BLaER1 (cell line): ENCODE measurements at regions not wholly inside any gene's neighbourhood (a gene's known extent, or its start where the extent isn't known, plus 50 kb on each side); places are given as distances from the start of the nearest gene placed in this dataset.

ENCODE experiments used
- H3K27ac ChIP-seq: shearing (Covaris generic); formaldehyde crosslinking; 2 replicates; pipeline ENCODE4 v1.8.1; 2022
- H3K27me3 ChIP-seq: shearing (Covaris generic); formaldehyde crosslinking; 2 replicates; pipeline ENCODE4 v1.8.1; 2022
- H3K36me3 ChIP-seq: shearing (Covaris generic); formaldehyde crosslinking; 2 replicates; pipeline ENCODE4 v1.8.1; 2022
- H3K4me1 ChIP-seq: shearing (Covaris generic); formaldehyde crosslinking; 2 replicates; pipeline ENCODE4 v1.8.1; 2022
- H3K4me2 ChIP-seq: shearing (Covaris generic); formaldehyde crosslinking; 2 replicates; pipeline ENCODE4 v1.8.1; 2022
- H3K4me3 ChIP-seq: shearing (Covaris generic); formaldehyde crosslinking; 2 replicates; pipeline ENCODE4 v1.8.1; 2022
- H3K9ac ChIP-seq: shearing (Covaris generic); formaldehyde crosslinking; 2 replicates; pipeline ENCODE4 v1.8.1; 2022
- H3K9me3 ChIP-seq: shearing (Covaris generic); formaldehyde crosslinking; 2 replicates; pipeline ENCODE4 v1.8.1; 2022
- H4K20me1 ChIP-seq: shearing (Covaris generic); formaldehyde crosslinking; 2 replicates; pipeline ENCODE4 v1.8.1; 2022
- Cebpa-rat ChIP-seq: shearing (Covaris generic); IDR thresholded peaks from 2 replicates; pipeline ENCODE4 v1.8.1; 2022

GRCh38 chr13:99120751-99121150, 79.9 kb upstream of the UBAC2 start:
- Histone ChIP-seq H3K4me2 (no peak overlapping the region), H3K36me3 (no peaks in the 10 kb centered on the region), H3K4me1 (peaks cover 26% of the 10 kb centered on the region), H3K4me3 (no peak overlapping the region), H4K20me1 (no peaks in the 10 kb centered on the region), H3K27ac (no peak overlapping the region), H3K27me3 (no peaks in the 10 kb centered on the region), H3K9ac (no peak overlapping the region), H3K9me3 (peaks cover 4% of the 10 kb centered on the region)
- TF ChIP-seq Cebpa-rat = no peak

DNA sequence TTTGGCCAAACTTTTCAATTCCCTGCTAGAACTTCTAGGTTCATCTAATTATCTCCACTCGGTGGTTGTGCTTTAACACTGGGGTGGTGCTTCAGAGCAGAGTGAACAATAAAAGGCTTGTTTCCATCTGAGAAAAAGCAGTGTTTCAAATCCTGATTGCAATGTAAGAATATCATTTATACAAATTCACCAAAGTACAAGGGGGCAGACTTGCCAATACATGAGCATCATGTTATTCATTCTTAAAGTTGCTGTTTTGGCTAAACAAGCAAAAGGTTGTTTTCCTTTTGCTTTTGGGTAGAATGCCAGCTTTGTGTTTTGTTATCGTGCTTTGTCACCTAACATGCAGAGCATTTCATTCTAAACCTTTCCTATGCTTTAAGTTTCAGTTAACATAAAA, 78.5 kb upstream of the UBAC2 start:
- Histone ChIP-seq H3K4me2 (no peak overlapping the region), H3K27me3 (no peaks in the 10 kb centered on the region), H3K9me3 (peaks cover 4% of the 10 kb centered on the region), H3K4me3 (no peak overlapping the region), H3K9ac (no peak overlapping the region), H3K36me3 (no peaks in the 10 kb centered on the region), H3K27ac (no peak overlapping the region), H3K4me1 (peaks cover 26% of the 10 kb centered on the region), H4K20me1 (no peaks in the 10 kb centered on the region)
- TF ChIP-seq Cebpa-rat = no peak

GRCh38 chr13:99123101-99124045, 77.3 kb upstream of the UBAC2 start:
- no peak overlapping the region for H3K27ac ChIP-seq
- H3K36me3 ChIP-seq = no peaks in the 10 kb centered on the region
- no peak overlapping the region for H3K4me3 ChIP-seq
- H3K27me3 ChIP-seq = no peaks in the 10 kb centered on the region
- H4K20me1 ChIP-seq = no peaks in the 10 kb centered on the region
- peak overlapping the region; percentile 70; the same call in 1 of the 2 replicates for H3K4me2 ChIP-seq
- H3K4me1 ChIP-seq = peaks cover 26% of the 10 kb centered on the region
- H3K9ac ChIP-seq = no peak overlapping the region
- TF ChIP-seq Cebpa-rat = no peak
- peaks cover 4% of the 10 kb centered on the region for H3K9me3 ChIP-seq

GRCh38 chr13:99124046-99124400, 76.6 kb upstream of the UBAC2 start:
- no peaks in the 10 kb centered on the region for H4K20me1 ChIP-seq
- H3K4me1 ChIP-seq = peaks cover 31% of the 10 kb centered on the region
- TF ChIP-seq Cebpa-rat = no peak
- no peak overlapping the region for H3K4me3 ChIP-seq
- no peaks in the 10 kb centered on the region for H3K27me3 ChIP-seq
- H3K4me2 ChIP-seq = peak overlapping the region; percentile 70
- no peak overlapping the region for H3K9ac ChIP-seq
- H3K9me3 ChIP-seq = peaks cover 4% of the 10 kb centered on the region; the same call in 1 of the 2 replicates
- H3K36me3 ChIP-seq = no peaks in the 10 kb centered on the region
- no peak overlapping the region for H3K27ac ChIP-seq

- Histone ChIP-seq H3K4me2 (peak overlapping the region; percentile 70), H3K4me3 (no peak overlapping the region), H3K36me3 (no peaks in the 10 kb centered on the region), H3K27ac (no peak overlapping the region), H3K9ac (no peak overlapping the region), H3K4me1 (peaks cover 33% of the 10 kb centered on the region), H3K27me3 (no peaks in the 10 kb centered on the region), H3K9me3 (peaks cover under 1% of the 10 kb centered on the region; the same call in 1 of the 2 replicates), H4K20me1 (no peaks in the 10 kb centered on the region)
- TF ChIP-seq Cebpa-rat = no peak
These were observed 75.8 kb upstream of the UBAC2 start for GRCh38 chr13:99124794-99125316.

DNA sequence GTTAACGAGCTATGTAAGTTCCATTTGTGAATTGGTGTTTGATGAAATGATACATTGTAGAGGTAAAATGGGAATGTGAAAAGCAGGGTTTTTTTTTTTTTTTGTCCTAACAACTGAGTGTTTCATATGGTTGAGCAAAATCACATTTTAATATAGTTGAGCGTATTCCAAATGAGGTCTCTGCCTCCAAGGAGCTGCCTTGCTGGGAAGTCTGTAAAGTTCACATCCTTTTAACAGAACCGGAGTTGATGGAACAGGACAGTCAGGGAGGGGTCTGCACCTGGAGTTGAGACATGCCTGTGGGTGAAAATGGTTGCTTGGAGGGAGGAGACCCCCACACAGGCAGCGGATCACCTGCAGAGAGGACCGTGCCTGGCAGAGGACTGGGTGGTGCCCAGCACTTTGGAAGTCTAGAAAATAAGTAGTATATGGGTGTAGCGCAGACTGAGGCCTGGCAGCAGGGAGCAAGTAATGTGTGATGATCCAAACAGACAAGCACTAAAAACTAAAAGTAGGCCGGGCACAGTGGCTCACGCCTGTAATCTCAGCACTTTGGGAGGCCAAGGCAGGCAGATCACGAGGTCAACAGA, 75.2 kb upstream of the UBAC2 start:
- H3K4me2 ChIP-seq = peak overlapping the region; percentile 70
- H3K27me3 ChIP-seq = no peaks in the 10 kb centered on the region
- H3K9me3 ChIP-seq = no peaks in the 10 kb centered on the region
- H4K20me1 ChIP-seq = no peaks in the 10 kb centered on the region
- no peaks in the 10 kb centered on the region for H3K36me3 ChIP-seq
- H3K27ac ChIP-seq = no peak overlapping the region
- H3K9ac ChIP-seq = no peak overlapping the region
- peaks cover 33% of the 10 kb centered on the region for H3K4me1 ChIP-seq
- no peak for TF ChIP-seq Cebpa-rat
- no peak overlapping the region for H3K4me3 ChIP-seq

- Histone ChIP-seq H3K27me3 (no peaks in the 10 kb centered on the region), H3K4me2 (no peak overlapping the region), H3K9ac (no peak overlapping the region), H3K36me3 (no peaks in the 10 kb centered on the region), H3K27ac (no peak overlapping the region), H3K4me1 (peaks cover 38% of the 10 kb centered on the region), H4K20me1 (no peaks in the 10 kb centered on the region), H3K9me3 (no peaks in the 10 kb centered on the region), H3K4me3 (no peak overlapping the region)
- no peak for TF ChIP-seq Cebpa-rat
These were observed 73.8 kb upstream of the UBAC2 start for GRCh38 chr13:99126821-99127220.

- Histone ChIP-seq H3K4me3 (no peak overlapping the region), H3K27me3 (no peaks in the 10 kb centered on the region), H3K9me3 (no peaks in the 10 kb centered on the region), H3K27ac (no peak overlapping the region), H4K20me1 (no peaks in the 10 kb centered on the region), H3K36me3 (no peaks in the 10 kb centered on the region), H3K9ac (no peak overlapping the region), H3K4me1 (peaks cover 39% of the 10 kb centered on the region), H3K4me2 (peak overlapping the region; percentile 15; the same call in 1 of the 2 replicates)
- TF ChIP-seq Cebpa-rat = no peak
These were observed 71.6 kb upstream of the UBAC2 start for GRCh38 chr13:99129050-99129449.

DNA sequence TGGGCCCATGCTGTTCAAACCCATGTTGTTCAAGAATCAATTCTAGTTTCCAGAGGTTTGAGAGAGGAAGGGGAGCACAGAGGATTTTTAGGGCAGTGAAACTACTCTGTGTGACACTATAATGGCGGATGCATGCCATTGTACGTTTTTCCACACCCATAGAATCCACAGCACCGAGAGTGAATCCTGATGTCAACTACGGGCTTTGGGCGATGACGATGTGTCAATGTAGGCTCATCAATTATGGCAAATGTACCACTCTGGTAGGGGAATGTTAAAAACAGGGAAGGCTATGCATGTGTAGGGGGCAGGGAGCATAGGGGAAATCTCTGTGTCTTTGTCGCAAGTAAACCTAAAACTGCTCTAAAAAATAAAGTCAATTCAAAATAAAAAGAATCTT, 70.7 kb upstream of the UBAC2 start:
- Histone ChIP-seq H3K36me3 (no peaks in the 10 kb centered on the region), H3K9ac (no peak overlapping the region), H3K9me3 (no peaks in the 10 kb centered on the region), H3K4me3 (no peak overlapping the region), H4K20me1 (no peaks in the 10 kb centered on the region), H3K27me3 (no peaks in the 10 kb centered on the region), H3K4me1 (peaks cover 30% of the 10 kb centered on the region), H3K27ac (no peak overlapping the region), H3K4me2 (no peak overlapping the region)
- TF ChIP-seq Cebpa-rat = no peak

- H3K4me2 ChIP-seq = peak overlapping the region; percentile 54; the same call in 1 of the 2 replicates
- TF ChIP-seq Cebpa-rat = no peak
- no peak overlapping the region for H3K4me3 ChIP-seq
- H3K27ac ChIP-seq = no peak overlapping the region
- H3K4me1 ChIP-seq = peaks cover 22% of the 10 kb centered on the region
- no peaks in the 10 kb centered on the region for H3K36me3 ChIP-seq
- H3K9ac ChIP-seq = no peak overlapping the region
- H3K27me3 ChIP-seq = no peaks in the 10 kb centered on the region
- no peaks in the 10 kb centered on the region for H4K20me1 ChIP-seq
- H3K9me3 ChIP-seq = no peaks in the 10 kb centered on the region
These were observed 69.2 kb upstream of the UBAC2 start for GRCh38 chr13:99131410-99131809.
